ENCODE measurements at regions not wholly inside any gene's neighbourhood (a gene's known extent, or its start where the extent isn't known, plus 50 kb on each side); places are given as distances from the start of the nearest gene placed in this dataset.

DNA sequence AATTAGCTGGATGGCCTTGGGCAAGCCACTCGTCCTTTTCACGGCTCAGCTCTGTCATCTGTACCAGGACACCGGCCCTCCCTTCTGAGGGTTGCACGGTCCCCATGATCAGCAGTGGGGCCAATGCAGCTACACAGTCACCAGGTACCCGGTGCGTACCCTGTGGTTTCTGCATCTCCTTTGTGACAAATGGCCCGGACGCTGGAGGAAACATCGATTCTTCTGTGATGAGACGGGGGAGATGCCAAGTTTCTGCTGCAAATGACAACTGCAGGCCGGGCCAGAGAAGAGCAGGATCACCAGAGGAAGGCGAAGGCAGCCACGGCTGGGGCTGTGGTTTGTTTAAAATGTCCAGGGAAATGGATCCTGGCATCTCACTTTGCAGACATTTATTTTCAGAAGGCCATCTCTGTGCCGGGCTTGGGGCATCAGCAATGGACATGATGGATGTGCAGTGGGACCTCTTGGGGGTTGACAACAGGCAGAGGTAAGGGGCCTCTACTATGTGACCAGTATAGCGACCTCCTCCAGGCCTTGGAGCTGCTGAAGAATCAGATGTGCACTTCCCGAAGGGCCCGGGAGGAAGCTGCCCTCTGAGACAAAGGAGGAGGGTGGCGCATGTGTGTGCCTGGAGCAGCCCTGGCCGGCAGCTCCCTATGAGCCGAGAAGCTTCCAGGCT, 221.9 kb upstream of the C1orf174 start:
- TF ChIP-seq, protein P1, sequence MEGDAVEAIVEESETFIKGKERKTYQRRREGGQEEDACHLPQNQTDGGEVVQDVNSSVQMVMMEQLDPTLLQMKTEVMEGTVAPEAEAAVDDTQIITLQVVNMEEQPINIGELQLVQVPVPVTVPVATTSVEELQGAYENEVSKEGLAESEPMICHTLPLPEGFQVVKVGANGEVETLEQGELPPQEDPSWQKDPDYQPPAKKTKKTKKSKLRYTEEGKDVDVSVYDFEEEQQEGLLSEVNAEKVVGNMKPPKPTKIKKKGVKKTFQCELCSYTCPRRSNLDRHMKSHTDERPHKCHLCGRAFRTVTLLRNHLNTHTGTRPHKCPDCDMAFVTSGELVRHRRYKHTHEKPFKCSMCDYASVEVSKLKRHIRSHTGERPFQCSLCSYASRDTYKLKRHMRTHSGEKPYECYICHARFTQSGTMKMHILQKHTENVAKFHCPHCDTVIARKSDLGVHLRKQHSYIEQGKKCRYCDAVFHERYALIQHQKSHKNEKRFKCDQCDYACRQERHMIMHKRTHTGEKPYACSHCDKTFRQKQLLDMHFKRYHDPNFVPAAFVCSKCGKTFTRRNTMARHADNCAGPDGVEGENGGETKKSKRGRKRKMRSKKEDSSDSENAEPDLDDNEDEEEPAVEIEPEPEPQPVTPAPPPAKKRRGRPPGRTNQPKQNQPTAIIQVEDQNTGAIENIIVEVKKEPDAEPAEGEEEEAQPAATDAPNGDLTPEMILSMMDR (IDR thresholded peaks at IDR 0.05; ENCODE audit: low read depth, low read length), result no peak
- TF ChIP-seq EZH2phosphoT487 (IDR thresholded peaks at IDR 0.05; ENCODE audit: low read depth), result no peak
